A549 (cell line): ENCODE measurements at regions not wholly inside any gene's neighbourhood (a gene's known extent, or its start where the extent isn't known, plus 50 kb on each side); places are given as distances from the start of the nearest gene placed in this dataset.

ENCODE experiments used
- CTCF ChIP-seq: fragments of >200 bp; sonication (Bioruptor Twin); formaldehyde crosslinking; IDR thresholded peaks from 3 replicates; pipeline ENCODE4 v1.5.1; 2016
- KDM5A ChIP-seq: fragments of 200-600 bp; sonication (generic); IDR thresholded peaks from 2 replicates; pipeline ENCODE4 v1.6.1; 2016; ENCODE audit warnings: antibody characterized with exemption, mild to moderate bottlenecking
- POLR2A ChIP-seq: IDR thresholded peaks from 2 replicates; pipeline ENCODE4 v1.6.1; 2012; ENCODE audit warnings: mild to moderate bottlenecking, low read length
- TF ChIP-seq, protein P1 (sequence below): fragments of 150-350 bp; IDR thresholded peaks from 2 replicates; pipeline ENCODE4 v1.6.1; 2014; ENCODE audit warnings: low read depth, mild to moderate bottlenecking, low read length

- TF ChIP-seq KDM5A, result no peak
- TF ChIP-seq CTCF, result no peak
- no peak for TF ChIP-seq POLR2A
- TF ChIP-seq, protein P1, sequence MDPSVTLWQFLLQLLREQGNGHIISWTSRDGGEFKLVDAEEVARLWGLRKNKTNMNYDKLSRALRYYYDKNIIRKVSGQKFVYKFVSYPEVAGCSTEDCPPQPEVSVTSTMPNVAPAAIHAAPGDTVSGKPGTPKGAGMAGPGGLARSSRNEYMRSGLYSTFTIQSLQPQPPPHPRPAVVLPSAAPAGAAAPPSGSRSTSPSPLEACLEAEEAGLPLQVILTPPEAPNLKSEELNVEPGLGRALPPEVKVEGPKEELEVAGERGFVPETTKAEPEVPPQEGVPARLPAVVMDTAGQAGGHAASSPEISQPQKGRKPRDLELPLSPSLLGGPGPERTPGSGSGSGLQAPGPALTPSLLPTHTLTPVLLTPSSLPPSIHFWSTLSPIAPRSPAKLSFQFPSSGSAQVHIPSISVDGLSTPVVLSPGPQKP, result no peak
Observed at GRCh38 chr6:11848346-11848651, 69.7 kb upstream of the ADTRP start.
